Smooth muscle cell of the brain vasculature (primary cell): ENCODE measurements at regions not wholly inside any gene's neighbourhood (a gene's known extent, or its start where the extent isn't known, plus 50 kb on each side); places are given as distances from the start of the nearest gene placed in this dataset.

Experiments used
- DNase-seq: peaks from one replicate; pipeline ENCODE4 v3.0.0-alpha.2; 2012; ENCODE audit warnings: low read depth, low spot score

- DNase-seq, result no peak
These were observed 78.6 kb downstream of the ZIC5 start for GRCh38 chr13:99892866-99893504.

- DNase-seq, result no peak
These were observed 79.4 kb downstream of the ZIC5 start for GRCh38 chr13:99892196-99892613.

- DNase-seq, result no peak
These were observed 84.9 kb downstream of the ZIC5 start for GRCh38 chr13:99886706-99887105.

GRCh38 chr13:99884913-99885312 lies 86.7 kb downstream of the ZIC5 start:
- no peak for DNase-seq

- DNase-seq, result no peak
These were observed 87.8 kb downstream of the ZIC5 start for GRCh38 chr13:99883805-99884204.

GRCh38 chr13:99878921-99879610 lies 92.5 kb downstream of the ZIC5 start:
- no peak for DNase-seq

- no peak for DNase-seq
These were observed 94.9 kb downstream of the ZIC5 start for GRCh38 chr13:99876651-99877050.

- DNase-seq, result no peak
These were observed 96.2 kb downstream of the ZIC5 start for GRCh38 chr13:99875391-99875790.

- DNase-seq, result no peak
These were observed 97.6 kb downstream of the ZIC5 start for GRCh38 chr13:99873832-99874430.

- DNase-seq, result no peak
These were observed 98.4 kb downstream of the ZIC5 start for GRCh38 chr13:99873141-99873540.

GRCh38 chr13:99871249-99871898 lies 100.2 kb downstream of the ZIC5 start:
- DNase-seq, result no peak

GRCh38 chr13:99870541-99870940 lies 101.0 kb downstream of the ZIC5 start:
- DNase-seq, result no peak

GRCh38 chr13:99869830-99870229 lies 101.7 kb downstream of the ZIC5 start:
- DNase-seq, result no peak

GRCh38 chr13:99868767-99869166 lies 102.8 kb downstream of the ZIC5 start:
- no peak for DNase-seq

- DNase-seq, result no peak
These were observed 103.9 kb downstream of the ZIC5 start for GRCh38 chr13:99867535-99868257.

- DNase-seq, result no peak
These were observed 104.8 kb downstream of the ZIC5 start for GRCh38 chr13:99866781-99867180.

GRCh38 chr13:99865420-99865930 lies 106.1 kb downstream of the ZIC5 start:
- DNase-seq, result no peak

- DNase-seq, result no peak
These were observed 107.0 kb downstream of the ZIC5 start for GRCh38 chr13:99864627-99864990.

- no peak for DNase-seq
These were observed 107.6 kb downstream of the ZIC5 start for GRCh38 chr13:99863789-99864626.

GRCh38 chr13:99862244-99862643 lies 109.3 kb downstream of the ZIC5 start:
- no peak for DNase-seq

GRCh38 chr13:99861771-99862170 lies 109.8 kb downstream of the ZIC5 start:
- DNase-seq, result no peak
